ENCODE measurements at regions not wholly inside any gene's neighbourhood (a gene's known extent, or its start where the extent isn't known, plus 50 kb on each side); places are given as distances from the start of the nearest gene placed in this dataset.

DNA sequence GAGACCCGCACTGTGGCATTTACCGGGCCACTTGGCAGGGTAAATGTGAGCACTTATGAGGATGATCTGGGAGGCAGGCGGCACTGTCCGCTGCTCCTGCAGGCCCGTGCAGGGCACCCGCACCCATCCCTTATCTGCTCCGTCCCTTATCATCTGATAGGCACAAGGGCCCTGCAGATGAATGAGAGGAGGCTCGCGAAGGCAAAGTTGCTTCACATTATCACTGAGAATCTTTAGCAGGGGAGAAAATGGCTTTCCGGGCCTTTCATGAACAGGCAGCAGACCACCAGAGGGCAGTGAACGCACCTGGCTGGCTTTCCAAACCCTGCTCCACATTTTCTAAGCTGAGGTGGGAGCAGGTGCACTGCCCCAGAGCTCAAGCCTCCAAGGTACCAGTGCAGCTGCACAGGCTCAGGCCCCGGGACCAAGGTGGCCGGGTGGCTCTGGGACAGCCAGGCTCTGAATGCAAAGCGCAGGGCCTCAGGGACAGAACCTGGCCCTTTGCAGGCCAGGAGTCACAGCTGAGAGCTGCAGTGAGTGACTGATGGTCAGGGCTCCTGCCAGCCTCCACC lies 165.6 kb downstream of the SHANK2 start:
- H3K4me1 ChIP-seq, result no peaks in the 10 kb centered on the region
- 63 to 66% (median 66%) methylated on average over 14 of the region's 14 CpGs for WGBS, 5 donors
- no peak for DNase-seq
- TF ChIP-seq CTCF (IDR thresholded peaks at IDR 0.05 in 8 of 11, conservative IDR thresholded peaks at IDR 0.05 in 3 of 11), result peak in 5 of 11 experiments; percentile 19 to 39 (median 20)
- no peak for TF ChIP-seq POLR2AphosphoS5 (IDR thresholded peaks at IDR 0.05)
- H3K4me3 ChIP-seq, result no peak overlapping the region
- no peaks in the 10 kb centered on the region for H3K36me3 ChIP-seq
- no peaks in the 10 kb centered on the region for H3K9me3 ChIP-seq
- peaks cover 0 to 14% (median 0%) of the 10 kb centered on the region in 7 donors for H3K27me3 ChIP-seq (replicated peaks in 1 of 7)
- intact Hi-C loops (cut with DNase I; ENCODE audit: low total_unique reads), result no loop called here
- H3K27ac ChIP-seq, result no peak overlapping the region

GRCh38 chr11:71084306-71085012 lies 167.9 kb downstream of the SHANK2 start:
- Histone ChIP-seq H3K36me3 (no peaks in the 10 kb centered on the region), H3K27me3 (replicated peaks in 1 of 7) (peaks cover 0 to 32% (median 0%) of the 10 kb centered on the region in 7 donors), H3K9me3 (no peaks in the 10 kb centered on the region), H3K4me3 (no peak overlapping the region), H3K4me1 (peaks cover 0 to 7% (median 0%) of the 10 kb centered on the region in 6 donors), H3K27ac (no peak overlapping the region)
- DNase-seq, result no peak
- TF ChIP-seq CTCF (IDR thresholded peaks at IDR 0.05 in 8 of 11, conservative IDR thresholded peaks at IDR 0.05 in 3 of 11) (no peak), POLR2A (IDR thresholded peaks at IDR 0.05) (no peak), POLR2AphosphoS5 (IDR thresholded peaks at IDR 0.05) (no peak)
- intact Hi-C loops (cut with DNase I; ENCODE audit: low total_unique reads), result no loop called here
- 74 to 90% (median 87%) methylated on average over 4 to 9 of the region's 9 CpGs for WGBS, 5 donors

GRCh38 chr11:71083105-71083504 lies 169.3 kb downstream of the SHANK2 start:
- 79 to 89% (median 85%) methylated on average over 4 of the region's 4 CpGs for WGBS, 5 donors
- Histone ChIP-seq H3K9me3 (peaks cover 0 to 3% (median 0%) of the 10 kb centered on the region in 8 donors), H3K27ac (no peak overlapping the region), H3K4me1 (peaks cover 0 to 7% (median 0%) of the 10 kb centered on the region in 6 donors), H3K36me3 (no peaks in the 10 kb centered on the region), H3K27me3 (replicated peaks in 1 of 7) (peaks cover 0 to 32% (median 0%) of the 10 kb centered on the region in 7 donors), H3K4me3 (no peak overlapping the region)
- intact Hi-C loops (cut with DNase I; ENCODE audit: low total_unique reads), result no loop called here
- TF ChIP-seq POLR2A (IDR thresholded peaks at IDR 0.05) (no peak), POLR2AphosphoS5 (IDR thresholded peaks at IDR 0.05) (no peak), CTCF (IDR thresholded peaks at IDR 0.05 in 8 of 11, conservative IDR thresholded peaks at IDR 0.05 in 3 of 11) (no peak)
- no peak for DNase-seq

DNA sequence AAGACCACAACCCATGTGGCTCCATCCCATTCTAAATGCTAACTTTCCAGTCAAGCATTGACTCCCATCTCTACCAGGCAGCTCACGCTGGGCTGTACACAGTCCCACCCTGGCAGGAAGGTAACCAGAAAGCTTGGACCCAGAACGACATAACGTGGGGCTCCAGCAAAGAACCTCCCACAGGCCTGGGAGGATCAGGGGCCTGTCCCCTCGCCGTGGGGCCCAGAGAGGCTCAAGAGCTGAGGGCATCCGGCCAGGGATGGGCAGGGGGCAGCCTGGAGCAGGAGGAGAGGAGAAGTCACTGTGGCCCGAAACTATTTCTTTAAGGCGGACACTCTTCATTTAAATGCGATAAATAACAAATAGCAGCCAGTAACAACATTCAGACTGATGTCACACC lies 169.9 kb downstream of the SHANK2 start:
- H3K4me3 ChIP-seq, result no peak overlapping the region
- H3K27me3 ChIP-seq (replicated peaks in 1 of 7), result peaks cover 0 to 32% (median 0%) of the 10 kb centered on the region in 7 donors
- WGBS, 5 donors, result 70 to 84% (median 76%) methylated on average over 9 of the region's 9 CpGs
- no peak for DNase-seq
- TF ChIP-seq POLR2A (IDR thresholded peaks at IDR 0.05), result no peak
- no peak for TF ChIP-seq CTCF (IDR thresholded peaks at IDR 0.05 in 8 of 11, conservative IDR thresholded peaks at IDR 0.05 in 3 of 11)
- no peak for TF ChIP-seq POLR2AphosphoS5 (IDR thresholded peaks at IDR 0.05)
- H3K36me3 ChIP-seq, result no peaks in the 10 kb centered on the region
- H3K4me1 ChIP-seq, result peaks cover 0 to 7% (median 0%) of the 10 kb centered on the region in 6 donors
- H3K9me3 ChIP-seq, result peaks cover 0 to 9% (median 0%) of the 10 kb centered on the region in 8 donors
- no peak overlapping the region for H3K27ac ChIP-seq
- intact Hi-C loops (cut with DNase I; ENCODE audit: low total_unique reads), result no loop called here
